ENCODE measurements at regions not wholly inside any gene's neighbourhood (a gene's known extent, or its start where the extent isn't known, plus 50 kb on each side); places are given as distances from the start of the nearest gene placed in this dataset.

DNA sequence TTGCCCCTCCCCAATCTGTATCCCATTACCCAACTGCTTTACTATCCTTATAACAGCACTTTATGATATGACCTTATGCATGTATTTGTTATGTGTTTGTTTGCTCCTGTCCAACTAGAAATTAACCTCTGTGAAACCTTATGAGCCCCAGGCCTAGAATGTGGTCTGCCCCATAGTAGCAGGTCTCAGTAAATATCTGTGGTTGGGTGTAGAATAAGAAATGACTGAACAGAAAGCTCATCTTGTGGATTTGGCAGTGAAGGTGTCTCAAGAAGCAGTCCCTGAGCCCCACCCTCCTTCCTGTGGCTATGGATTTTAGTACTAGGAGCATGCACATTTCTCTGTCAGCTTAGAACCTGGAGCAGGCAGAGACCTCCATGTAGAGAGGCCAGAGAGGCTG, 229.0 kb upstream of the LCORL start:
- Histone ChIP-seq H3K36me3 (no peaks in the 10 kb centered on the region), H3K27me3 (no peaks in the 10 kb centered on the region), H3K4me3 (no peak overlapping the region), H3K4me1 (no peaks in the 10 kb centered on the region), H3K9me3 (no peaks in the 10 kb centered on the region), H3K27ac (no peak overlapping the region)
- TF ChIP-seq, protein P1, sequence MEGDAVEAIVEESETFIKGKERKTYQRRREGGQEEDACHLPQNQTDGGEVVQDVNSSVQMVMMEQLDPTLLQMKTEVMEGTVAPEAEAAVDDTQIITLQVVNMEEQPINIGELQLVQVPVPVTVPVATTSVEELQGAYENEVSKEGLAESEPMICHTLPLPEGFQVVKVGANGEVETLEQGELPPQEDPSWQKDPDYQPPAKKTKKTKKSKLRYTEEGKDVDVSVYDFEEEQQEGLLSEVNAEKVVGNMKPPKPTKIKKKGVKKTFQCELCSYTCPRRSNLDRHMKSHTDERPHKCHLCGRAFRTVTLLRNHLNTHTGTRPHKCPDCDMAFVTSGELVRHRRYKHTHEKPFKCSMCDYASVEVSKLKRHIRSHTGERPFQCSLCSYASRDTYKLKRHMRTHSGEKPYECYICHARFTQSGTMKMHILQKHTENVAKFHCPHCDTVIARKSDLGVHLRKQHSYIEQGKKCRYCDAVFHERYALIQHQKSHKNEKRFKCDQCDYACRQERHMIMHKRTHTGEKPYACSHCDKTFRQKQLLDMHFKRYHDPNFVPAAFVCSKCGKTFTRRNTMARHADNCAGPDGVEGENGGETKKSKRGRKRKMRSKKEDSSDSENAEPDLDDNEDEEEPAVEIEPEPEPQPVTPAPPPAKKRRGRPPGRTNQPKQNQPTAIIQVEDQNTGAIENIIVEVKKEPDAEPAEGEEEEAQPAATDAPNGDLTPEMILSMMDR (IDR thresholded peaks at IDR 0.05) = no peak
- TF ChIP-seq POLR2A (IDR thresholded peaks at IDR 0.05) (no peak), POLR2AphosphoS5 (IDR thresholded peaks at IDR 0.05) (no peak), EP300 (IDR thresholded peaks at IDR 0.05) (no peak)
- no peak for DNase-seq
- ATAC-seq (ENCODE audit: low FRiP score in 2 of 2) = no peak

DNA sequence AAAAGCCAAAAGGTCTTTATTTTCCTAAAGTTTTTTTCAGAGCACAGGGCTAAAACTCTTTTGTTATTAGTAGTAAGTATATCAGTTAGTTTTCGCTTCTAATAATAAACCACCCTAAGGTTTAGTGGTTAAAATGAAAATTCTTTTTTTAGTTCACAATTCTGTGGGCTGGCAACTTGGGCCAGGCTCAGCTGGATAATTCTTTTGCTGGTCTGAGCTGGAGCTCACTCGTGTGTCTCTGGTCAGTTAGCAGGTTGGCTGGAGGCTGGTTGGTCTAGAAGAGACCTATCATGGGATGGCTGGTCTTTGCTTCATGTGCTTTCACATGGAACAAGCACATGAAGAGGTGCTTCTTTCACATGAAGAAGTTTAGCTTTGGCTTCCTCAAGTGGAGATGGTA, 227.1 kb upstream of the LCORL start:
- TF ChIP-seq, protein P1 (IDR thresholded peaks at IDR 0.05) = no peak
- TF ChIP-seq EP300 (IDR thresholded peaks at IDR 0.05) (no peak), POLR2A (IDR thresholded peaks at IDR 0.05) (no peak), POLR2AphosphoS5 (IDR thresholded peaks at IDR 0.05) (no peak)
- no peaks in the 10 kb centered on the region for H3K9me3 ChIP-seq
- H3K4me3 ChIP-seq = no peak overlapping the region
- WGBS, 2 donors = 78 to 90% methylated on average over 2 of the region's 2 CpGs
- DNase-seq = no peak
- H3K27me3 ChIP-seq = no peaks in the 10 kb centered on the region
- no peaks in the 10 kb centered on the region for H3K36me3 ChIP-seq
- no peak for ATAC-seq (ENCODE audit: low FRiP score in 2 of 2)
- H3K27ac ChIP-seq = no peak overlapping the region
- H3K4me1 ChIP-seq = no peaks in the 10 kb centered on the region

DNA sequence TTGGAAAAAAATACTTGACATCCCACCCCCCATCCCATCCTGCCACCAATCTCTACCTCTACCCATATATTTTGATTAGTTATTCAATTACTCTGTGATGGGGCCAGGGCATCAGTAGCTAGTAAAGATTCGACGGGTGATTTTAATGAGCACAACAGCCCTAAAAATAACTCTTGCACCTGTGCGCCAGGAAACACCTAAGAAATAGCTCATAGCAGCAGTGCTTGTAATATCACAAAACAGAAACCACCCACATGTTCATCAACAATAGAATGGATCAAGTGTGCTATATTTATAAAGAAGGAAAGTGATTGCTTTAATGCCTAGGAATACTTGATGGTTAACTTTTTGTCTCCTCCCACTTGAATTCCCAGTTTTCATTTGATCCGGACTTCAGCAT, 225.6 kb upstream of the LCORL start:
- ATAC-seq (ENCODE audit: low FRiP score in 2 of 2) (no peak), DNase-seq (no peak)
- H3K4me1 ChIP-seq = no peaks in the 10 kb centered on the region
- no peaks in the 10 kb centered on the region for H3K27me3 ChIP-seq
- no peaks in the 10 kb centered on the region for H3K36me3 ChIP-seq
- TF ChIP-seq POLR2A (IDR thresholded peaks at IDR 0.05) = no peak
- TF ChIP-seq, protein P1 (IDR thresholded peaks at IDR 0.05) = no peak
- no peak for TF ChIP-seq POLR2AphosphoS5 (IDR thresholded peaks at IDR 0.05)
- no peak for TF ChIP-seq EP300 (IDR thresholded peaks at IDR 0.05)
- no peak overlapping the region for H3K4me3 ChIP-seq
- no peaks in the 10 kb centered on the region for H3K9me3 ChIP-seq
- H3K27ac ChIP-seq = no peak overlapping the region
- 63 to 66% methylated on average over 4 of the region's 4 CpGs for WGBS, 2 donors

DNA sequence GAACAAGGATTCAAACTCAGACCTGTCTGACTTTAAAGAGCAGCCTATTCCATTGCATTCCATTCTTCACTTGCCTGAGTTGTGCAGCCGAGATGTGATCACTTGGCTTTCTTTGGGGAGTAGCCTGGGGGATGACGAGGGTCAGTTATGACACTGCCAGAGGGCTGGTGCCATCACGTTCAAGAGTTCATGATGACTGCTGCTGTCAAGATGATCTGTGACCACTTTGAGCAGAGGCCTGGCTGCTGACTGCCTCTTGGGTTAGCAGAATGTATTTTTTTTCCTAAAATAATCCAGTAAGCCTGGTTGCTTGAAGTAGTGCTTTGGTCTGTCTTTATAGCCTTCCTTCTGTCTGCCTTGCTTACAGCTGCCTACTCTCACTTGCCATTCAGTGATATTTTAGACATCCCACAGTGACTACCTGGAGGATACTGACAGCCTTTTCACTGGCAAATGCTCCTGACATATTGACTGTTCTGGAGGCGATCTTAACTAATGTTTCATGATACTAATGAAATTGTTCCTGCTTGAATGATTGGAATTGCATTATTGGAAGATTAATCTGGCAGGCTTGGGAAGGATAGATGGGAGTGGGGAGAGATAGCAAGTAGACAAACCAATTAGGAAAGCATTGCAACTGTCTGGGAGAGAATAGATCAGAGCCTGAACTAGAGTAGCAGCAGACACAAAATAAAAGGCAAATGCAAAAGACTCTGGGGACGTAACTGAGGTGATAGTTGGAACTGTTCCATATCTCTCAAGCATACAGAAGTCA, 221.6 kb upstream of the LCORL start:
- Histone ChIP-seq H3K4me3 (no peak overlapping the region), H3K9me3 (no peaks in the 10 kb centered on the region), H3K4me1 (no peaks in the 10 kb centered on the region), H3K27me3 (no peaks in the 10 kb centered on the region), H3K36me3 (no peaks in the 10 kb centered on the region), H3K27ac (no peak overlapping the region)
- no peak for ATAC-seq (ENCODE audit: low FRiP score in 2 of 2)
- WGBS, 2 donors = 72 to 74% methylated on average over 5 of the region's 5 CpGs
- TF ChIP-seq, protein P1 (IDR thresholded peaks at IDR 0.05) = no peak
- TF ChIP-seq POLR2AphosphoS5 (IDR thresholded peaks at IDR 0.05) (no peak), EP300 (IDR thresholded peaks at IDR 0.05) (no peak), POLR2A (IDR thresholded peaks at IDR 0.05) (no peak)
- no peak for DNase-seq

DNA sequence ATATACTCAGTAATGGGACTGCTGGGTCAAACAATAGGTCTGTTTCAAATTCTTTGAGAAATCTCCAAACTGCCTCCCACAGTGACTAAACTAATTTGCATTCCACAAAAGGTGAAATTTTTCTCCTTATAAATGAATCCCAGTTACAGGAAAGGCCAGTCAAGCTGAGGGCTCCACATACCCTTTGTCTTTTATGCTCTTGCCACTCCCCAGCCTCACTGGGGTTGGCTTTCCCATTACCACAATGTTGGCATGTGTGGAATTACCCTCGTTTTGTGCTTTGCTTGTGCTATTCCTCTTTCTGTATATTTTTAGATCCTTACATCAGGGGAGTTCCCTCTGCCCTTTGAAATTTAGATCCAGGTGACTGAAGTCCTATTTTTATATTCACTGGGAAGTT, 220.2 kb upstream of the LCORL start:
- TF ChIP-seq EP300 (IDR thresholded peaks at IDR 0.05) (no peak), POLR2A (IDR thresholded peaks at IDR 0.05) (no peak), POLR2AphosphoS5 (IDR thresholded peaks at IDR 0.05) (no peak)
- TF ChIP-seq, protein P1 (IDR thresholded peaks at IDR 0.05) = no peak
- ATAC-seq (ENCODE audit: low FRiP score in 2 of 2) (no peak), DNase-seq (no peak)
- 23 to 41% methylated on average over 1 of the region's 1 CpG for WGBS, 2 donors
- Histone ChIP-seq H3K36me3 (no peaks in the 10 kb centered on the region), H3K4me1 (no peaks in the 10 kb centered on the region), H3K4me3 (no peak overlapping the region), H3K27ac (no peak overlapping the region), H3K9me3 (no peaks in the 10 kb centered on the region), H3K27me3 (no peaks in the 10 kb centered on the region)
